Breast epithelium (tissue), 3 donors: ENCODE measurements at regions not wholly inside any gene's neighbourhood (a gene's known extent, or its start where the extent isn't known, plus 50 kb on each side); places are given as distances from the start of the nearest gene placed in this dataset.

Experiments
- CTCF ChIP-seq, 3 donors: fragments of 450-650 bp; IDR thresholded peaks; one replicate each; pipeline ENCODE4 v1.5.1; 2016 to 2017; ENCODE audit warnings: antibody characterized with exemption in 3 of 3, mild to moderate bottlenecking in 3 of 3, moderate library complexity in 3 of 3
- POLR2A ChIP-seq: fragments of 450-650 bp; IDR thresholded peaks from one replicate; pipeline ENCODE4 v1.6.1; 2016; ENCODE audit warnings: antibody characterized with exemption, mild to moderate bottlenecking, moderate library complexity
- POLR2AphosphoS5 ChIP-seq, 3 donors: sonication (generic); formaldehyde crosslinking; IDR thresholded peaks; one replicate each; pipeline ENCODE4 v1.6.1; 2017; ENCODE audit warnings: antibody characterized with exemption in 3 of 3

GRCh38 chr3:59570806-59571205, 521.0 kb upstream of the CFAP20DC start:
- TF ChIP-seq CTCF (IDR thresholded peaks at IDR 0.05) = no peak
- no peak for TF ChIP-seq POLR2AphosphoS5 (IDR thresholded peaks at IDR 0.05)
- no peak for TF ChIP-seq POLR2A
